Heart left ventricle (tissue), 13 donors: ENCODE measurements at regions not wholly inside any gene's neighbourhood (a gene's known extent, or its start where the extent isn't known, plus 50 kb on each side); places are given as distances from the start of the nearest gene placed in this dataset.

ENCODE experiments used
- POLR2A ChIP-seq, 2 donors: fragments of 450-650 bp; IDR thresholded peaks; one replicate each; pipeline ENCODE4 v1.6.1; 2017; ENCODE audit warnings: antibody characterized with exemption in 2 of 2, mild to moderate bottlenecking in 2 of 2, moderate library complexity in 2 of 2
- TF ChIP-seq, protein P1 (sequence below), 12 donors: fragments of 200-600 bp; sonication (generic) in 4 of 12; IDR thresholded peaks; one replicate each; pipeline versions ENCODE4 v1.5.0 to v1.8.0; 2018 to 2022; ENCODE audit warnings: antibody characterized with exemption in 12 of 12, mild to moderate bottlenecking in 5 of 12
- donor health status: ischemic (EF 13 %, LVEDD 7.1; RV severe dilation, severe dysfunction).
- donor health status: DM: no; HTN: yes; CAD: no.
- donor health status: DM: no; HTN: no; CAD: no.
- donor health status: ischemic (EF 25% LVEDD 6.9; RV normal size, moderate dysfunction).
- donor health status: ischemic (EF 25% LVEDD 5.7; RV mildly dilated, moderate dysfunction).
- donor health status: ischemic (EF 35%, LVEDD 5.7; RV mildly dilated, moderate dysfunction).
- donor health status: nonischemic (EF 11% LVEDD 7.7; RV severe dilation, severe dysfunction).
- donor health status: DM: yes; HTN: yes; CAD: no.
- donor health status: PGD.
- donor health status: ischemic (EF 29% LVEDD 5.4; RV normal size, mild dysfunction).
- donor health status: nonischemic (EF 23%, LVEDD 6.1; RV moderate dilation, normal function).

DNA sequence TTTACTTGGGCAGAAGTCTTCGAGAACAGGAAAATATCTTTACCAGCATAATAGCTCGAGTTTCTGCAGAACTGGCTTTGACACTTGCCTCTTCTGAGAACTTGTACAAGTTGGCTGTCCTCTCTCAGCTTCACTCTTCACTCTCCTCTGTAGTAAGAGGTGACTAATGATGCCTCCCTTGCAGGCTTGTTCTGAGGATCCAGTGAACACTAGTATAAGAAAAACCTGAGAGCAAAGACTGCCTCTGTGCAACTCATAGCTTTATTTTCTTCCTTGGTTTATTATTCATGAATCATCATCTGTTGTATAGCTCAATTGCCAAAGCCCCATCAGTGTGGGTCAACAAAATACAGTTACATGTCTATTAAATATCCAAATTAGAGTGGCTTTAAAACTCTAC is 266.7 kb upstream of the CLNK start:
- TF ChIP-seq, protein P1, sequence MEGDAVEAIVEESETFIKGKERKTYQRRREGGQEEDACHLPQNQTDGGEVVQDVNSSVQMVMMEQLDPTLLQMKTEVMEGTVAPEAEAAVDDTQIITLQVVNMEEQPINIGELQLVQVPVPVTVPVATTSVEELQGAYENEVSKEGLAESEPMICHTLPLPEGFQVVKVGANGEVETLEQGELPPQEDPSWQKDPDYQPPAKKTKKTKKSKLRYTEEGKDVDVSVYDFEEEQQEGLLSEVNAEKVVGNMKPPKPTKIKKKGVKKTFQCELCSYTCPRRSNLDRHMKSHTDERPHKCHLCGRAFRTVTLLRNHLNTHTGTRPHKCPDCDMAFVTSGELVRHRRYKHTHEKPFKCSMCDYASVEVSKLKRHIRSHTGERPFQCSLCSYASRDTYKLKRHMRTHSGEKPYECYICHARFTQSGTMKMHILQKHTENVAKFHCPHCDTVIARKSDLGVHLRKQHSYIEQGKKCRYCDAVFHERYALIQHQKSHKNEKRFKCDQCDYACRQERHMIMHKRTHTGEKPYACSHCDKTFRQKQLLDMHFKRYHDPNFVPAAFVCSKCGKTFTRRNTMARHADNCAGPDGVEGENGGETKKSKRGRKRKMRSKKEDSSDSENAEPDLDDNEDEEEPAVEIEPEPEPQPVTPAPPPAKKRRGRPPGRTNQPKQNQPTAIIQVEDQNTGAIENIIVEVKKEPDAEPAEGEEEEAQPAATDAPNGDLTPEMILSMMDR (IDR thresholded peaks at IDR 0.05): no peak
- no peak for TF ChIP-seq POLR2A (IDR thresholded peaks at IDR 0.05)
